ENCODE measurements at regions not wholly inside any gene's neighbourhood (a gene's known extent, or its start where the extent isn't known, plus 50 kb on each side); places are given as distances from the start of the nearest gene placed in this dataset.

- intact Hi-C loops (cut with DNase I), result no loop called here
- DNase-seq, result no peak
- H3K4me1 ChIP-seq, result no peaks in the 10 kb centered on the region
Observed at GRCh38 chr12:115132145-115132544, 448.2 kb upstream of the TBX3 start.

GRCh38 chr12:115129727-115130126 lies 445.8 kb upstream of the TBX3 start:
- Histone ChIP-seq H3K9me3 (no peaks in the 10 kb centered on the region), H3K4me1 (no peaks in the 10 kb centered on the region), H3K36me3 (no peaks in the 10 kb centered on the region), H3K27ac (no peak overlapping the region), H3K27me3 (no peaks in the 10 kb centered on the region), H3K4me3 (no peak overlapping the region)
- DNase-seq, result no peak
- intact Hi-C loops (cut with DNase I), result no loop called here
- ATAC-seq, result no peak
- no peak for TF ChIP-seq CTCF (IDR thresholded peaks at IDR 0.05)

More at GRCh38 chr12:115132145-115132544, 448.2 kb upstream of the TBX3 start:
- Histone ChIP-seq H3K36me3 (no peaks in the 10 kb centered on the region), H3K27me3 (no peaks in the 10 kb centered on the region), H3K27ac (no peak overlapping the region), H3K4me3 (no peak overlapping the region), H3K9me3 (no peaks in the 10 kb centered on the region)
- no peak for TF ChIP-seq CTCF (IDR thresholded peaks at IDR 0.05)
- no peak for ATAC-seq

GRCh38 chr12:115121053-115121452 lies 437.1 kb upstream of the TBX3 start:
- DNase-seq (no peak), ATAC-seq (no peak)
- intact Hi-C loops (cut with DNase I), result no loop called here
- H3K9me3 ChIP-seq, result no peaks in the 10 kb centered on the region
- no peak for TF ChIP-seq CTCF (IDR thresholded peaks at IDR 0.05)
- no peak overlapping the region for H3K4me3 ChIP-seq
- H3K36me3 ChIP-seq, result no peaks in the 10 kb centered on the region
- H3K27ac ChIP-seq, result no peak overlapping the region
- H3K27me3 ChIP-seq, result no peaks in the 10 kb centered on the region
- H3K4me1 ChIP-seq, result no peaks in the 10 kb centered on the region

- no peak for DNase-seq
- H3K36me3 ChIP-seq, result no peaks in the 10 kb centered on the region
- no peak overlapping the region for H3K27ac ChIP-seq
- no peaks in the 10 kb centered on the region for H3K9me3 ChIP-seq
- no peak for ATAC-seq
- intact Hi-C loops (cut with DNase I), result no loop called here
- TF ChIP-seq CTCF (IDR thresholded peaks at IDR 0.05), result no peak
- no peak overlapping the region for H3K4me3 ChIP-seq
- no peaks in the 10 kb centered on the region for H3K4me1 ChIP-seq
- H3K27me3 ChIP-seq, result no peaks in the 10 kb centered on the region
Observed at GRCh38 chr12:115118177-115118724, 434.3 kb upstream of the TBX3 start.

GRCh38 chr12:115114140-115114539 lies 430.2 kb upstream of the TBX3 start:
- H3K27ac ChIP-seq, result no peak overlapping the region
- intact Hi-C loops (cut with DNase I), result no loop called here
- no peaks in the 10 kb centered on the region for H3K36me3 ChIP-seq
- H3K4me1 ChIP-seq, result no peaks in the 10 kb centered on the region
- no peak overlapping the region for H3K4me3 ChIP-seq
- H3K27me3 ChIP-seq, result no peaks in the 10 kb centered on the region
- no peak for DNase-seq
- H3K9me3 ChIP-seq, result no peaks in the 10 kb centered on the region
- TF ChIP-seq CTCF (IDR thresholded peaks at IDR 0.05), result no peak
- no peak for ATAC-seq

GRCh38 chr12:115109863-115110262 lies 425.9 kb upstream of the TBX3 start:
- H3K36me3 ChIP-seq, result no peaks in the 10 kb centered on the region
- DNase-seq (no peak), ATAC-seq (no peak)
- H3K27ac ChIP-seq, result no peak overlapping the region
- H3K4me3 ChIP-seq, result no peak overlapping the region
- H3K4me1 ChIP-seq, result no peaks in the 10 kb centered on the region
- H3K27me3 ChIP-seq, result no peaks in the 10 kb centered on the region
- no peaks in the 10 kb centered on the region for H3K9me3 ChIP-seq
- TF ChIP-seq CTCF (IDR thresholded peaks at IDR 0.05), result no peak
- intact Hi-C loops (cut with DNase I), result no loop called here
